DMS 273 (cell line): ENCODE measurements at regions not wholly inside any gene's neighbourhood (a gene's known extent, or its start where the extent isn't known, plus 50 kb on each side); places are given as distances from the start of the nearest gene placed in this dataset.
A peak's percentile ranks its signal among the peaks of the same experiment; 100 is the strongest.
"Not testable (repeated sequence)": the region's sequence is repeated elsewhere in the genome, so short reads cannot be mapped to it uniquely, and the experiment has no call there.

Experiments used
- DNase-seq: peaks from one replicate; lab custom pipeline; 2025; ENCODE audit not compliant: unreplicated experiment; lab: John Stamatoyannopoulos, UW

GRCh38 chr15:92753591-92753990 lies 98.0 kb upstream of the FAM174B start:
- DNase-seq: no peak

- no peak for DNase-seq
These were observed 107.9 kb upstream of the FAM174B start for GRCh38 chr15:92763459-92763858.

GRCh38 chr15:92768131-92768530 lies 112.6 kb upstream of the FAM174B start:
- DNase-seq: not testable (repeated sequence)

- DNase-seq: no peak
These were observed 115.1 kb upstream of the FAM174B start for GRCh38 chr15:92770641-92771040.

- DNase-seq: no peak
These were observed 116.5 kb upstream of the FAM174B start for GRCh38 chr15:92772061-92772460.

GRCh38 chr15:92772626-92773244 lies 117.2 kb upstream of the FAM174B start:
- no peak for DNase-seq

GRCh38 chr15:92773340-92773739 lies 117.8 kb upstream of the FAM174B start:
- DNase-seq: no peak

- no peak for DNase-seq
These were observed 120.2 kb upstream of the CHD2 start for GRCh38 chr15:92779874-92780273.

- DNase-seq: peak; percentile 88
These were observed 119.3 kb upstream of the CHD2 start for GRCh38 chr15:92780843-92781242.

- DNase-seq: no peak
These were observed 118.1 kb upstream of the CHD2 start for GRCh38 chr15:92781925-92782453.

- DNase-seq: no peak
These were observed 113.0 kb upstream of the CHD2 start for GRCh38 chr15:92787116-92787515.

GRCh38 chr15:92788196-92788595 lies 111.9 kb upstream of the CHD2 start:
- DNase-seq: no peak

- not testable (repeated sequence) for DNase-seq
These were observed 111.3 kb upstream of the CHD2 start for GRCh38 chr15:92788793-92789192.

- DNase-seq: no peak
These were observed 103.9 kb upstream of the CHD2 start for GRCh38 chr15:92796161-92796611.

- DNase-seq: peak; percentile 87
These were observed 102.7 kb upstream of the CHD2 start for GRCh38 chr15:92797168-92798052.

GRCh38 chr15:92800013-92800412 lies 100.1 kb upstream of the CHD2 start:
- no peak for DNase-seq

GRCh38 chr15:92800416-92801055 lies 99.6 kb upstream of the CHD2 start:
- not testable (repeated sequence) for DNase-seq

GRCh38 chr15:92801056-92801773 lies 98.9 kb upstream of the CHD2 start:
- not testable (repeated sequence) for DNase-seq

GRCh38 chr15:92801774-92802464 lies 98.2 kb upstream of the CHD2 start:
- DNase-seq: no peak

GRCh38 chr15:92803536-92803851 lies 96.6 kb upstream of the CHD2 start:
- no peak for DNase-seq
